Peyer's patch (tissue), 4 donors: ENCODE measurements at regions not wholly inside any gene's neighbourhood (a gene's known extent, or its start where the extent isn't known, plus 50 kb on each side); places are given as distances from the start of the nearest gene placed in this dataset.

ENCODE experiments used
- DNase-seq, 3 donors: peaks; one replicate each; pipeline ENCODE4 v3.0.0-alpha.2; 2017 to 2019
- H3K27ac ChIP-seq, 4 donors: fragments of 200-600 bp; sonication (generic); one replicate each; pipeline ENCODE4 v1.5.1; 2016 to 2019
- H3K27me3 ChIP-seq, 2 donors: fragments of 200-600 bp; sonication (generic); one replicate each; pipeline ENCODE4 v1.5.1; 2019
- H3K36me3 ChIP-seq, 3 donors: fragments of 200-600 bp; sonication (generic); one replicate each; pipeline ENCODE4 v1.5.1; 2016 to 2019
- H3K4me1 ChIP-seq, 4 donors: fragments of 200-600 bp; sonication (generic); one replicate each; pipeline ENCODE4 v1.5.1; 2016 to 2019
- H3K4me3 ChIP-seq, 4 donors: fragments of 200-600 bp; sonication (generic); 1 replicate in 3 of 4; 2 replicates in 1 of 4; pipeline ENCODE4 v1.5.1; 2016 to 2019; ENCODE audit warnings: mild to moderate bottlenecking in 1 of 4
- H3K9me3 ChIP-seq, 4 donors: fragments of 200-600 bp; sonication (generic); one replicate each; pipeline ENCODE4 v1.5.1; 2016 to 2019; ENCODE audit warnings: mild to moderate bottlenecking in 1 of 4
- POLR2A ChIP-seq, 2 donors: fragments of 450-650 bp; IDR thresholded peaks; one replicate each; pipeline ENCODE4 v1.5.1; 2017; ENCODE audit warnings: antibody characterized with exemption in 2 of 2, mild to moderate bottlenecking in 2 of 2, moderate library complexity in 2 of 2
- TF ChIP-seq, protein P1 (sequence below), 6 experiments: fragments of 450-650 bp in 4 of 6; fragments of 200-600 bp in 2 of 6; sonication (generic) in 1 of 6; IDR thresholded peaks; one replicate each; pipeline ENCODE4 v1.5.1; 2017 to 2019; ENCODE audit warnings: antibody characterized with exemption in 6 of 6, mild to moderate bottlenecking in 3 of 6, moderate library complexity in 1 of 6

DNA sequence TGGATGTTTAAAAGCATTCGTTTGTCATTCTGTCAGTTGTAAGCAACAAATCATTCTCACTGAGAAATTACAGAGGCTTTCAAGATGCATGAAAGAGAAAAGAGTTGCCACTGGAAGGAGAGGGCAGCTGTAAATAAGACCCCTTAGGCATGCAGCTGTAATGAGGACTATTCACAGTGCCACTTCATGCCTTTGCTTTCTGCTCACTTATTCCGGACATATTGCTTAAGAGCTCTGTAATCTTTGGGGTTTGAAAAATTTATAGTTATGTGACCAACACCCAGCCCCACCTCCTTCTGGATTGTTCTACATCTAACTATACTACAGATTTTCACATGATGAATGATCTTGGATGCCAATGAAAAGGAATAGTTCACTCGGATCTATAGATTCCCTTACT lies 194.8 kb upstream of the DCN start:
- no peak for DNase-seq
- no peak for TF ChIP-seq POLR2A (IDR thresholded peaks at IDR 0.05)
- TF ChIP-seq, protein P1, sequence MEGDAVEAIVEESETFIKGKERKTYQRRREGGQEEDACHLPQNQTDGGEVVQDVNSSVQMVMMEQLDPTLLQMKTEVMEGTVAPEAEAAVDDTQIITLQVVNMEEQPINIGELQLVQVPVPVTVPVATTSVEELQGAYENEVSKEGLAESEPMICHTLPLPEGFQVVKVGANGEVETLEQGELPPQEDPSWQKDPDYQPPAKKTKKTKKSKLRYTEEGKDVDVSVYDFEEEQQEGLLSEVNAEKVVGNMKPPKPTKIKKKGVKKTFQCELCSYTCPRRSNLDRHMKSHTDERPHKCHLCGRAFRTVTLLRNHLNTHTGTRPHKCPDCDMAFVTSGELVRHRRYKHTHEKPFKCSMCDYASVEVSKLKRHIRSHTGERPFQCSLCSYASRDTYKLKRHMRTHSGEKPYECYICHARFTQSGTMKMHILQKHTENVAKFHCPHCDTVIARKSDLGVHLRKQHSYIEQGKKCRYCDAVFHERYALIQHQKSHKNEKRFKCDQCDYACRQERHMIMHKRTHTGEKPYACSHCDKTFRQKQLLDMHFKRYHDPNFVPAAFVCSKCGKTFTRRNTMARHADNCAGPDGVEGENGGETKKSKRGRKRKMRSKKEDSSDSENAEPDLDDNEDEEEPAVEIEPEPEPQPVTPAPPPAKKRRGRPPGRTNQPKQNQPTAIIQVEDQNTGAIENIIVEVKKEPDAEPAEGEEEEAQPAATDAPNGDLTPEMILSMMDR (IDR thresholded peaks at IDR 0.05) = no peak
- H3K4me3 ChIP-seq = no peak overlapping the region
- no peaks in the 10 kb centered on the region for H3K9me3 ChIP-seq
- H3K27ac ChIP-seq = no peak overlapping the region
- H3K36me3 ChIP-seq = no peaks in the 10 kb centered on the region
- H3K27me3 ChIP-seq = no peaks in the 10 kb centered on the region
- H3K4me1 ChIP-seq = no peaks in the 10 kb centered on the region

DNA sequence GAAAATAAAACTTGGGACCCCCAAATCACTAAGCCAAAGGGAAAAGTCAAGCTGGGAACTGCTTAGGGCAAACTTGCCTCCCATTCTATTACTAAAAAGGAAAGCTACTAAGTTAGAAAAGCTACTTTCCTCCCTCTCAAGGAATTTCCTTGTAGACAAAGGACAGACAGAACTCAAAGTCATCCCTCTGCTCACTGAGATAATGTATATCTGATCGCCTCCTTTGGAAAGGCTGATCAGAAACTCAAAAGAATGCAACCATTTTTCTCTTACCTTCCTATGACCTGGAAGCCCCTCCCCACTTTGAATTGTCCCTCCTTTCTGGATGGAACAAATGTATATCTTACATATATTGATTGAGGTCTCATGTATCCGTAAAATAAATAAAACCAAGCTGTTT lies 190.5 kb upstream of the DCN start:
- no peak overlapping the region for H3K27ac ChIP-seq
- no peaks in the 10 kb centered on the region for H3K4me1 ChIP-seq
- H3K27me3 ChIP-seq = no peaks in the 10 kb centered on the region
- no peak for TF ChIP-seq POLR2A (IDR thresholded peaks at IDR 0.05)
- TF ChIP-seq, protein P1 (IDR thresholded peaks at IDR 0.05) = no peak
- no peak overlapping the region for H3K4me3 ChIP-seq
- no peaks in the 10 kb centered on the region for H3K36me3 ChIP-seq
- no peak for DNase-seq
- H3K9me3 ChIP-seq = no peaks in the 10 kb centered on the region

DNA sequence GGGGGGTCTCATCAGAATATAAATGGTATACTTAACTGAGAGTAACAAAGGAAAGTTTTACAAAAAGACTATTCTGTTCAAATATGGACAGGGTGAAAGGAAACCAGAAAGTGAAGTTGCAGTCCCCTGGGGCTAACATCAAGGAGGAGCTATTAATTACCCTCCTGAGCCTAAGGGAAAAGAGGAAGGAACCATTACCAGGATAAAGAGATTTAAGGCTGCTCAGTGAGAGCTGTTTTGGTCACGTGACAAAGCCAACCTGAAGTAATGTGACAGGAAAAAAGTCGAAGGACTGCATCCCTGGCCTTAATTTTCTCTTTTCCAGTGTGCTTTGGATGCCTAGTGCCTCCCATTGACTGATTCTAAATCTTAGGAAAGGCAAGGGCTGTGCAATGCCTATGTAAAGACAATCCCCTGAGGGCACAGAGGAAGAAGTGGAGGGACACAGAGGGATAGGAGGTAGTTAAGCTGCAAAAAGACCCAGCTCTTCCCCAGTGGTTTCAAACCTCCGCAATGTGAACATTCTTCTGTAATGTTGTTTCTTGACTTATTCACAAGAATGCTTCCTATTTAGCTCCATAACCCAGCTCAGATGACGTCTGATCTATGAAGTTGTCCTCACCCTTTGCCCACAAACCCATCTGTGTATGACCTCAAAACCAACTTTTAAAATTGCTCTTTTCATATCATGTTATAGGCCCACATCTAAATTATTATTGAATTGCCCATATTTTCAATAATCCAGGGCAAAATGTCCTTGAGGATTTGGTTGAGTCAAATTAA lies 187.7 kb upstream of the DCN start:
- no peak for DNase-seq
- TF ChIP-seq POLR2A (IDR thresholded peaks at IDR 0.05) = no peak
- TF ChIP-seq, protein P1 (IDR thresholded peaks at IDR 0.05) = no peak
- no peaks in the 10 kb centered on the region for H3K36me3 ChIP-seq

DNA sequence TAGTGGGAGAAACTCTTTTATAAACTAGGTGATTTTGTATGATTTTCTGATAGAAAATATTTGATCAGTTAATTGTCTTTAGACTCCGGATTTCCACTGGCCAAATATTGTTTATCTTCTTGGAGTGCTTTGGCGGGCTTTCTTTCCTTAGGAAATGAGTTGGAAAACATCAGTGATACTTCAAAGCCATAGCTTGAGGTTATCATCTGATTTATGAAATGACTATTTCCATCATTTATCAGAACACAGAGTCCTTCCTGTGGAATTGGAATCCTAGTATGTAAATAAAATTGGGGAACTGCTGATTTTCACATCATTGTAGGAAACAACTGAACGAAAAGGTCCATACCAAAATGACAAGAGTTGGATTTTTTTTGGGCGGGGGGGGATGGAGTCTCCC lies 186.0 kb upstream of the DCN start:
- no peaks in the 10 kb centered on the region for H3K4me1 ChIP-seq
- no peak for TF ChIP-seq POLR2A (IDR thresholded peaks at IDR 0.05)
- TF ChIP-seq, protein P1 (IDR thresholded peaks at IDR 0.05) = no peak
- no peaks in the 10 kb centered on the region for H3K27me3 ChIP-seq
- H3K9me3 ChIP-seq = no peaks in the 10 kb centered on the region
- DNase-seq = no peak
- H3K27ac ChIP-seq = no peak overlapping the region
- H3K4me3 ChIP-seq = no peak overlapping the region
- no peaks in the 10 kb centered on the region for H3K36me3 ChIP-seq

More for the DNA sequence above, 187.7 kb upstream of the DCN start:
- H3K4me1 ChIP-seq = no peaks in the 10 kb centered on the region
- H3K27ac ChIP-seq = no peak overlapping the region
- H3K27me3 ChIP-seq = no peaks in the 10 kb centered on the region
- H3K9me3 ChIP-seq = no peaks in the 10 kb centered on the region
- no peak overlapping the region for H3K4me3 ChIP-seq

DNA sequence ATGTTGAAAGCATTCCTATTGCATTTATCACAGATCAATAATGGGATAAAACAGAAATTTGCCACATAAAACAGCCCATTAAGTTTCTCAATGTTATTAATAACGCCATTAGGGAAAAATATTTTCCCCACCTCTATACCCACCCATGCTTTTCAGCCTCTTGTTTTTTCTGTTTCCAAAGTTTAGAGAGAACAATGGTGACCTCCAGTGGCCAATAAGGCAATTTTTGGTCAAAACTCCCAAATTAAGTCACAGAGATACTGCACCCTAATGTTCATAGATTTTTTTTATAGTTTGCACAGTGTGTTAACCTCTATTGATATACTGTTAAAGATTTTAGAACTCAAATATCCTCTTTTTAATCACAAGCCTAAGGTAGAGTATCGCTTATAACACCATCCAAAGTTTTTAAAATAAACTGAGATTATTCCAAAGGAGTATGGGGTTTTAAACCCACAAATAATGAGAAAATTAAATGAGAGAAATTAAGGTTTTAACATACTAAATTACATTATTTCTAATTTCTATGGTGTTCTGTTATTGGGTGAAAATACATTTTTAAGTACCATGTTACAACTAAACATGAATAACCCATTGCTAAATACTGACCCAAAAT lies 184.7 kb upstream of the DCN start:
- no peak for DNase-seq
- Histone ChIP-seq H3K27ac (no peak overlapping the region), H3K9me3 (no peaks in the 10 kb centered on the region), H3K4me1 (no peaks in the 10 kb centered on the region), H3K4me3 (no peak overlapping the region), H3K27me3 (no peaks in the 10 kb centered on the region), H3K36me3 (no peaks in the 10 kb centered on the region)
- no peak for TF ChIP-seq POLR2A (IDR thresholded peaks at IDR 0.05)
- TF ChIP-seq, protein P1 (IDR thresholded peaks at IDR 0.05) = peak in 2 of 6 experiments; percentile 13 to 30
